GM19395 (cell line): ENCODE measurements at regions not wholly inside any gene's neighbourhood (a gene's known extent, or its start where the extent isn't known, plus 50 kb on each side); places are given as distances from the start of the nearest gene placed in this dataset.
"Not testable (repeated sequence)": the region's sequence is repeated elsewhere in the genome, so short reads cannot be mapped to it uniquely, and the experiment has no call there.

Source experiments
- ATAC-seq: cut with Tn5 transposase; IDR thresholded peaks from one replicate; pipeline ENCODE4 v1.9.1; 2021; ENCODE audit warnings: mild to moderate bottlenecking, moderate library complexity; ENCODE audit not compliant: unreplicated experiment

DNA sequence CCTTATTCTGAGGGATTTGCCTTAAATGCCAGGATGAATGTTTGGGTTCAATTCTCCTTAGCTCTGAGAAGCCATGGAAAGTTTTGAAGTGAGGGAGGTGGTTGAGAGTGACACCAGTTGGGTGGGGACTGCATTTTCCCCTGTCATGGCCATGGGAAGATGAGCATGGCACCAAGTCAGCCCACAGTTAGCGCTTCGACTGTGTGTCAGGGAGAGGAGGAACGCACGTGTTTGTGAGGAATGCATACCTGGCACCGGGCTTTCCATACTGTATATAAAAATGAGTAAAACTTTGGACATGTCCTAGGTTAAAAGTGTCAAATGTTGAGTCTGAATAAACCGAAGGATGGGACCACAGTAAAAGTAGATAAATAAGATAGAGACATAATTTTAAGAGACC lies 187.5 kb upstream of the KL start:
- no peak for ATAC-seq

DNA sequence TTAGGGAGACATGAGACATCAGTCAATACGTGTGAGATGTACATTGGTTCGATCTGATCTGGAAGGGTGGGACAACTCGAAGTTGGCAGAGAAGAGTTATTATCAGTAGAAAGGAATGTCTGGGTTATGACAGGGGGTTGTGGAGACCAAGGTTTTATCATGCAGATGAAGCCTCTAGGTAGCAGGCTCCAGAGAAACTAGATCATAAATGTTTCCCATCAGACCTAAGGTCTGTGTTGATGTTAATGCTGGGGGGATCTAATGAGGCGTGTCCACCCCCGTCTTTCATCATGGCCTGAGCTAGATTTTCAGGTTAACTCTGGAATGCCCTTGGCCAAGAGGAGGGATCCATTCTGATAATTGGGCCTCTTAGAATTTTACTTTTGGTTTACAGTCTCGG lies 187.0 kb upstream of the KL start:
- ATAC-seq, result no peak

DNA sequence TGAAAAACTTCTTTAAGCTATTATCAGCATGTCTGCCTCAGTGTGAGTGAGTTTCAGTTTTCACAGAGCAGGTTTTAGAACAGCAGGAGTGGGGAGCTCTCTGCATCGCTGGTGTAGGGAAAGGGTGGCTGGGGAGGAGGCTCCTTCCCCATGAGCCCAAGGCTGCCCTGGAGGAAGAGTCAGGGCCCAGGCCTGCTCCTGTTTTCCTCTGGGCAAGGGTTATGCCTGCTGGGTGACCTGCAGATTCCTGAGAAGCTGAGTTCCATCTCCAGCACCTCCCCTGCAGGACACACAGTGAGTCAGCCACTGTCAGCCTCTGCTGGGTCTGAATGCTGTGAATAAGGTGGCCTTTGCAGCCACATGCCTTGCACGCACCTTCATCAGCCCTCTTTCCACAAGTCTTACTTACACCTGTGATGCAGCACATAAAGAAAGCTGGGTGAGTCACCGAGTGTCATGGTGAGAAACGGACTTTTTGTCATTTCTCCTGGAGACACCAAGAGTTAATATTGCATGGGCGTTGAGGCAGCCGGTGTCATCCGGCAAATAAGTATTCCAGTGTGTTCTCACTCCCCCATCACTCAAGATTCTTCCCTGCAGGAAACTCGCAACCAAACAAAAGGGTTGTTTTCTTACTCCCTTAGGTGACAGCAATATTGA lies 186.4 kb upstream of the KL start:
- ATAC-seq, result no peak

GRCh38 chr13:32830336-32831031 lies 185.7 kb upstream of the KL start:
- no peak for ATAC-seq

- no peak for ATAC-seq
These were observed 178.8 kb upstream of the KL start for GRCh38 chr13:32837307-32837972.

- ATAC-seq, result no peak
These were observed 178.0 kb upstream of the KL start for GRCh38 chr13:32837973-32838927.

DNA sequence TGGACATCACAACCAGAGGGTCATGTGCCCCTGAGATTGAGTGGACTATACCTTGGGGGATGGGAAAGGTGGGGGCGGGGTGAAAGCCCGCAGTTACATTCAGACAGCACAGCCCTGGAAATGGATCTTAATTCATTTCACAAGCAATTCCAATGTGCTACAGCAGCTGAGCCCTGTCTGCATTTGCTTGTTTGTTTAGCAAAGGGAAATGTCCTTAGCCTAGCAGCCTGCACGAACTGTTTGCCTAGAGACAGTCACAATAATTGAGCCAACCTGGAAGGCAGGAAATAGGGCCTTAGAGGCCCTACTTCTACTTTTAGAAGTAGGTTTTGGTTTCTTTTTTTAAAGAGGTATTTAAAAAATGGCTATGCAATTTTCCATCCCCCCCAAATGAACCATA lies 177.3 kb upstream of the KL start:
- peak; percentile 78 for ATAC-seq

GRCh38 chr13:32840113-32840512 lies 176.1 kb upstream of the KL start:
- no peak for ATAC-seq

DNA sequence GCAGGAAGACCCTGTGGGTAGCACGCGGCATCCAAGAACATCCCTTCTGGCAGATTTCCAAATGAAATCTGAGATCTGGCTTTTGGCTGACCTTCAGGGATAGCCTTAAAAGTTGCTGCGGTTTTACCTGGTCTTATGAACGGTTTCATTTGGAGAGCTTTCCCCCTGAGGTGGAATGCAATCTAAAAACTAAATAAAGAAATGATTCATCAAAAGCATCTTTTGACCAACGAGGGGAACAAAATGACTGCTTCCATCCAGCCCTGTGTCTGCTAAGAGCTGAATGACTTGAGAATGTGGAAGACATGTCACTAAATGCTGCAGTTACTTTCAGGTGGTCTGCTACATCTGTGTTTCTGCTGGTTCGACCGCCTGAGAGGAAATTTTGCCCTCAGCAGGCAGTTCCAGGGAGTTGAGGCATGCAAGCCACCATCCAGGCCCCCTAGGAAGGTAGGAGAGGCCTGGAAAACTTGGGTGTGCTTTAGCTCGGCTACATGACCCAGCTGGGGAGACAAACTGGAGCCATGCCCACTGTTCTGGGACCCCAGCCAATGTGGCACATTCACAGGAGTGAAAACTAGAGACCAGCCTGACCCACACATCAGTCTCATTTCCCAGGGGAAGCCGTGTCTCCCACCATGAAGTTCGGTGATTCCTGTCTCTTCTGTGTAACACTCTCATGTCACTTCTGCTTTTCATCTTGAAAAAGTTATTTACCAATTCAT lies 175.1 kb upstream of the KL start:
- ATAC-seq, result no peak

GRCh38 chr13:32845952-32846950 lies 170.0 kb upstream of the KL start:
- no peak for ATAC-seq

DNA sequence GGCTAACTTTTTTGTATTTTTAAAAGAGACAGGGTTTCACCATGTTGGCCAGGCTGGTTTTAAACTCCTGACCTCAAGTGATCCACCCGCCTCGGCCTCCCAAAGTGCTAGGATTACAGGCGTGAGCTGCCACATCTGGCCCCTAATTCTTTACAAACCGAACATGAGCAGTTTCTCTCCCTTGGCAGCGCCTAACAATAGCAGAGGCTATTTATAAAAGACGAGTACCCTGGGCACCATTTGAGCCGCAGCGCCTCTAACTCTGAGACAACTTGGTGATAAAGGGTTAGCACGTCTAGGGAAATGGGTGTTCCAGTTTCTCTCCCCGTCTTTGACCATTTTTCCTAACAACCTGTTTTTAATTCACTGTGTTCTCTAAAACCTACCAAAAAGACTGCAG lies 168.2 kb upstream of the KL start:
- not testable (repeated sequence) for ATAC-seq

DNA sequence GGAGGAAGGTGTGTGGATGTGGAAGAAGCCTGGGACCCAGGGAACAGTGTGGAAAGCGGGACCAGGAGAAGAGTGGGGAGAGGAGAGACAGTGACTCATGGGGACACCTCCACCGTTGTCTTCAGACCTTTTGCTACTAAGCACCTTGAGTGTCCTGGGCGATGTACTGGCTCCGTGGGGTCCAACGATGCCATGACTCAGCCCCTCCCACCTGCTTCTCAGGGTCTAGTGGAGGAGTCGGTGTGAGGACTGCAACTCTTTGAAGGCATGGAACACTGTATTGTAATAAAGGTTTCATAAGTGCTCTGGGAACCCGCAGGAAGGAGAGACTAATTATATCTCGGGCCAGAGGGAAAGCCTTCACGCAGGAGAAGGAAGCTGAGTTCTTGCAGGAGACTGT lies 166.9 kb upstream of the KL start:
- ATAC-seq, result no peak

DNA sequence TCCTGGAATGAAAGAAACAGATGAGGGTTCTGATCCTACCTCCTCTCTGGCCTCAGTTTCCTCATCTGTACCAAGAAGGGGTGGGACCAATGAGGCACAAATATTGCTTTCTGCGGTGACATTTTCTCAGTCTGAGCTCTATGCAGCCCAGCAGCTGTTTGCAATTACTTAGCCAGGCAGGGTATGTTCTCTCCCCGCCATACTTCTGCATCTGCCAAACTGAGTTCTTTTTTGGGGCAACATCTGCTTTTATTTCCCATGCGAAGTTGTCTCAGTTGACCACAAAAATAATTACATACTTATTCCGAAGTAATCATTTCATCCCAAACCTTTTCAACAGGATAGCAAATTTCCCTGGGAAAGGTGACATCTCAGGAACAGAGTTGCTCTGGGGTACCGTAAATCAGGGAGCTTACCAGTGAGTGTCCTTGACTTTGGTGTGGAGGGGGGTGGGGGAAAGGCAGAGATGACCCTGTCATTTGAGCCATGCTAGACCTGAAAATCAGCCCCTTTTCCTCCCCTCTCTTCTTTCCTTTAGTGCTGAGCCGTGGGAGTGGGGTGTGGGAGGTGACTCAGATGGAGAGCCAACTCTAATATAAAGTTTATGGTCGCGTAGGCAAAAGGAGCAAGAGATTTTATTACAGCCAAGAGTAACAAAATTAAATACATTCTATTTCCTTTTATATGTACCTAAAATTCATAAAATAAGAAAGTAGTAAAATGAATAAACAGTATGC lies 165.7 kb upstream of the KL start:
- ATAC-seq, result no peak

DNA sequence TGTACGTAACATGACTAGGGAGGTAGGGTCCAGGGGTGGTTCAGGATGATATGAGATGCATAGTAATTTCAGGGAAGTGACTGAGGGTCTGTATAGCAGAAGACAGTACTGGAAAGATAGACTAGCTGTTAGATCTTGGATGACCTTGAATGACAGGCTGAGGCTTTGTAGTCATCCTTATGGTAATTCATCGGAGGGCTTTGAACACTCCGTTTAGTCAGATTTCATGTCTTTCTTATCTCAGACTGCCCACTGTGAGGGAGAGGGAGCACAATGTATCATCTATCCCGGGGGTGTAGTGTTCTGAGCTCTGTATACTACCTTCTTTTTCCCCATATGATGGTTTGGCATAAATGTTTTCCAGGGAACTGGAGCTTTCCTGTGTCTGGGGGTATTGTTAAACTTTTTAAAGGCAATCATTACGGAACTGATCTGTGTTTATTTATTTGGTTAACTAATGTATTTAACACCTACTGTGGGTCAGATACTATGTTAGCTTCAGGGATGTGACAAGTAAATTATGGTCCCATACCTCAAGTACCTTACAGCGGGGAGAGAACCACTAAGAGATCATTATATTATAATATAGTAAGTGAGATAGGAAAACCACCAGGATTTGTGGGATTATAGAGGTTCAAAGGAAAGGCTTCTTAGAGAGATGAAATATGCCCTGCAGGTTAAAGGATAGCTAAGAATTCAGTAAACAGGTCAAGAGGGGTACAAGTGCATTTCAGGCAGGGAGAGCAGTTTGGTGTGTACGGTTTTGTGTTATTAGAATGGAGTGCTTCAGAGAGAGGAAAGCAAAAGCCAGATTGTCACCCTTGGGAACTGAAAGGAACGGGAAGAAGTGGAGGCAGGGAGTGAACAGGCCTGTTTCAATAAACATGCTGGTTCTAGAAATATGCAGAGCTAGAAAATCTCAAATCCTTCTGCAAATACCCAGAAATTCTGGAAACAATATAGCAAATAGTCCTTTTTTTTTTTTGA lies 164.8 kb upstream of the KL start:
- no peak for ATAC-seq

GRCh38 chr13:32852526-32852925 lies 163.7 kb upstream of the KL start:
- ATAC-seq, result no peak

DNA sequence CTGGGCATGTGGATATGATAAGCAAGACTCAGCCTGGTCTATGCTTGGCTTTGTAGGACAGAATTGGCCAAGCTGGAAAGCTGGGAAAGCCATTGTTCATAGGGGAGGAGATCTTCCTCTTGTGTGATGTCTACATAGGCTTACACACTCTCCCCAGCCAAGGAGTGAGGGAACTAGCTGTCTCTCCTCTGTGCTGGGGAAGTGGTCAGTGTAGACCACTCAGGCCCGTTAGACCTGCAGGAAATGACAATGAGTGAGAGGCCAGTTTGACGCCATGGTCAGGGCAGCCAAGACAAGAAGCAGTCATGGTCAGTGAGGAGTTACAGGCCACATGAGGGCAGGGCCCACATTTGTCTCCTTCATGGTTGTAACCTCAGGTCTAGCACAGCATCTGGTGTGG lies 159.1 kb upstream of the KL start:
- ATAC-seq, result no peak

GRCh38 chr13:32857689-32858088 lies 158.5 kb upstream of the KL start:
- ATAC-seq, result no peak
